GM23248 (cell line): ENCODE measurements at regions not wholly inside any gene's neighbourhood (a gene's known extent, or its start where the extent isn't known, plus 50 kb on each side); places are given as distances from the start of the nearest gene placed in this dataset.

ENCODE experiments used
- EZH2 ChIP-seq: fragments of 200-600 bp; sonication (generic); IDR thresholded peaks from 2 replicates; pipeline ENCODE4 v1.6.1; 2018; ENCODE audit warnings: antibody characterized with exemption, mild to moderate bottlenecking; ENCODE audit not compliant: insufficient read depth, poor library complexity, severe bottlenecking
- EZH2phosphoT487 ChIP-seq: fragments of 200-600 bp; sonication (generic); IDR thresholded peaks from 2 replicates; pipeline ENCODE4 v1.6.1; 2018; ENCODE audit warnings: antibody characterized with exemption, moderate library complexity, mild to moderate bottlenecking, low read depth; ENCODE audit not compliant: insufficient read depth

GRCh38 chr7:12458520-12459131, 55.0 kb upstream of the VWDE start:
- no peak for TF ChIP-seq EZH2
- TF ChIP-seq EZH2phosphoT487, result no peak
